ENCODE measurements at regions not wholly inside any gene's neighbourhood (a gene's known extent, or its start where the extent isn't known, plus 50 kb on each side); places are given as distances from the start of the nearest gene placed in this dataset.
A peak's percentile ranks its signal among the peaks of the same experiment; 100 is the strongest.

- no peak overlapping the region for H3K4me3 ChIP-seq (ENCODE audit: low read depth, low read length)
- no peaks in the 10 kb centered on the region for H3K36me3 ChIP-seq
- H3K27ac ChIP-seq = no peak overlapping the region
- H3K27me3 ChIP-seq (ENCODE audit: insufficient read depth, low read depth, severe bottlenecking) = no peaks in the 10 kb centered on the region
- H3K9me3 ChIP-seq (ENCODE audit: severe bottlenecking) = no peaks in the 10 kb centered on the region
- no peak for TF ChIP-seq CTCF (IDR thresholded peaks at IDR 0.05; ENCODE audit: low read depth, low read length)
- DNase-seq = no peak
Measured at GRCh38 chr5:125052584-125052983, 306.1 kb upstream of the ZNF608 start.

GRCh38 chr5:125053179-125053578 is 306.7 kb upstream of the ZNF608 start:
- H3K4me3 ChIP-seq (ENCODE audit: low read depth, low read length) = no peak overlapping the region
- H3K9me3 ChIP-seq (ENCODE audit: severe bottlenecking) = no peaks in the 10 kb centered on the region
- H3K36me3 ChIP-seq = no peaks in the 10 kb centered on the region
- no peak for DNase-seq
- H3K27ac ChIP-seq = no peak overlapping the region
- H3K27me3 ChIP-seq (ENCODE audit: insufficient read depth, low read depth, severe bottlenecking) = no peaks in the 10 kb centered on the region
- TF ChIP-seq CTCF (IDR thresholded peaks at IDR 0.05; ENCODE audit: low read depth, low read length) = no peak

- DNase-seq = no peak
- no peak for TF ChIP-seq CTCF (IDR thresholded peaks at IDR 0.05; ENCODE audit: low read depth, low read length)
- H3K36me3 ChIP-seq = no peaks in the 10 kb centered on the region
Measured at GRCh38 chr5:125054146-125054545, 307.7 kb upstream of the ZNF608 start.

GRCh38 chr5:125056671-125057485 is 310.4 kb upstream of the ZNF608 start:
- H3K36me3 ChIP-seq = no peaks in the 10 kb centered on the region
- DNase-seq = no peak
- TF ChIP-seq CTCF (IDR thresholded peaks at IDR 0.05; ENCODE audit: low read depth, low read length) = no peak
- H3K27ac ChIP-seq = no peak overlapping the region
- peaks cover 3% of the 10 kb centered on the region for H3K9me3 ChIP-seq (ENCODE audit: severe bottlenecking)
- H3K27me3 ChIP-seq (ENCODE audit: insufficient read depth, low read depth, severe bottlenecking) = no peaks in the 10 kb centered on the region
- no peak overlapping the region for H3K4me3 ChIP-seq (ENCODE audit: low read depth, low read length)

More at GRCh38 chr5:125054146-125054545, 307.7 kb upstream of the ZNF608 start:
- Histone ChIP-seq H3K9me3 (ENCODE audit: severe bottlenecking) (no peaks in the 10 kb centered on the region), H3K27ac (no peak overlapping the region), H3K4me3 (ENCODE audit: low read depth, low read length) (no peak overlapping the region), H3K27me3 (ENCODE audit: insufficient read depth, low read depth, severe bottlenecking) (no peaks in the 10 kb centered on the region)

GRCh38 chr5:125057912-125058826 is 311.7 kb upstream of the ZNF608 start:
- Histone ChIP-seq H3K4me3 (ENCODE audit: low read depth, low read length) (no peak overlapping the region), H3K27ac (peak overlapping the region; percentile 15; the same call in 1 of the 2 replicates)
- no peak for DNase-seq

More at GRCh38 chr5:125057912-125058826, 311.7 kb upstream of the ZNF608 start:
- H3K9me3 ChIP-seq (ENCODE audit: severe bottlenecking) = peaks cover 3% of the 10 kb centered on the region
- no peaks in the 10 kb centered on the region for H3K36me3 ChIP-seq
- TF ChIP-seq CTCF (IDR thresholded peaks at IDR 0.05; ENCODE audit: low read depth, low read length) = no peak
- H3K27me3 ChIP-seq (ENCODE audit: insufficient read depth, low read depth, severe bottlenecking) = no peaks in the 10 kb centered on the region

Data from WERI-Rb-1 (cell line).